Endometrial microvascular endothelial cells (primary cell): ENCODE measurements at regions not wholly inside any gene's neighbourhood (a gene's known extent, or its start where the extent isn't known, plus 50 kb on each side); places are given as distances from the start of the nearest gene placed in this dataset.

Experiments used
- in situ Hi-C: cut with HindIII; loops from 2 replicates; pipeline ENCODE4 v1.10.0; 2017; ENCODE audit warnings: low sequenced_read_pairs, low pct_unique_long_range_greater_than_20kb; ENCODE audit errors: inconsistent ontology term

GRCh38 chr13:103762523-103762922, 696.3 kb upstream of the SLC10A2 start:
- in situ Hi-C loops, result no loop called here

DNA sequence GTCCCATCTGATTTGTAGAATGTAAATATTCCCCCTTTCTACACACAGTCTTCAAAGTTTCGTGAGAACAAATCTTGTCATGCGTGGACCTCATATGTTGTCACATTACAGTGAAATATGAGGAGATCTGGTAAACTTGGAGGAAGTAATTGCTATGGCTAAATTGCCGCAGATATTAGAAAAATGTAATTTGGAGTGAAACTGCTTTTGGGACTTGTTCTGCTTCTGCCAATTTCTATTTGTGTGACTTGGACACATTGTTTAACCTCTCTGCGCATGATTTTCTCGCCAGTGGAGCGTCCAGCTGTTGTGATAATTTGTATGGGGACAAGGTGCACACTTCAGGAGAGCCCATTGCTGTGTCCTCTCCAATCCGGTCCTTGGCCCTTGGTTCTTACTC, 693.1 kb upstream of the SLC10A2 start:
- in situ Hi-C loops, result no loop called here

GRCh38 chr13:103758222-103758621, 692.0 kb upstream of the SLC10A2 start:
- in situ Hi-C loops, result no loop called here

DNA sequence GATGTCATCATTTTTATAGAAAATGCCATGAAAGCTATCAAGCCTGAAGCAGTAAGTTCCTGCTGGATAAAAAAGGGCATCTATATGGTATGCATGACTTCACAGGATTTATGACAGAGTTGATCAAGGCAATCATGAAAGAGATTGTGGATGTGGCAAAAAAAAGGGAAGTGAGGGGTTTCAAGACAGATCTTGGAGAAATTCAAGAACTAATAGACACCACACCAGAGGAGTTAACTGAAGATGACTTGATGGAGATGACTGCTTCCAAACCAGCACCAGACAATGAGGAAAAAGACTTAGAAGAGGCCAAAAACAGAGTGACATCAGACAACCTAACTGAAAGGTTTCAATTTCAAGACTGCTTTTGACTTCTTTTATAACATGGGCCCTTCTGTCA, 691.1 kb upstream of the SLC10A2 start:
- in situ Hi-C loops, result no loop called here

- in situ Hi-C loops, result no loop called here
Observed at GRCh38 chr13:103754783-103755182, 688.6 kb upstream of the SLC10A2 start.

DNA sequence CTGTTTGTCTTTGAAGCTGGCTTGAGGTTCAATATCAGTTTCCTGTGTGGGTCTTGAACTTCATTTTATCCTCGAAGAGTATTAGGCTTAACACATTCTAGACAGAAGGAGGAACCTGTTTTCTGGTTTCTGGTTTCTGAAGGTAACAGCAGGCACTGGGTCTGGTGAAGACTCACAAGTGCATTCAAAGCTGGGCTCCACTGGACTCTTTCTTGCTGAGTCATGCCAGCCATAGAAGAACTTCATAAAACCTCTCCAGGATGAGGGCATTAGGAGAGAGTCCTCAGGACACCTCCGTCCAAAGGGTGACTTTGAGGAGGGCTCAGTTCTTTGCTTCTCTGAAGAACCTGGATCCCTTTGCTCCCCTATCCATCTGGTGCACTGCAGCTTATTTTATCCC, 668.6 kb upstream of the SLC10A2 start:
- in situ Hi-C loops, result no loop called here

DNA sequence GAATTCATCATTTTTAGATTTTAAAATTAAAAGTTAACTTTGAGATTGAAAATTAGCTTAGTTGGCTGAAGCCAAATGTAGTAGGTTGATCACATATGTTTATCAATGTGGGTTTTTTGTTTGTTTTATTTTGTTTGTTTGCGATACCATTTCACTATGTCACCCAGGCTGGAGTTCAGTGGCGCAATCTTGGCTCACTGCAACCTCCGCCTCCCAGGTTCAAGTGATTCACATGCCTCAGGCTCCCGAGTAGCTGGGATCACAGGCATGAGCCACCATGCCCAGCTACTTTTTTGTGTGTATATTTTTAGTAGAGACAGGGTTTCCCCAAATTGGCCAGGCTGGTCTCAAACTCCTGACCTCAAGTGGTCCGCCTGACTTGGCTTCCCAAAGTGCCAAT, 665.7 kb upstream of the SLC10A2 start:
- in situ Hi-C loops, result no loop called here

GRCh38 chr13:103730407-103730806, 664.2 kb upstream of the SLC10A2 start:
- in situ Hi-C loops, result no loop called here

- in situ Hi-C loops, result no loop called here
Observed at GRCh38 chr13:103726808-103727207, 660.6 kb upstream of the SLC10A2 start.

DNA sequence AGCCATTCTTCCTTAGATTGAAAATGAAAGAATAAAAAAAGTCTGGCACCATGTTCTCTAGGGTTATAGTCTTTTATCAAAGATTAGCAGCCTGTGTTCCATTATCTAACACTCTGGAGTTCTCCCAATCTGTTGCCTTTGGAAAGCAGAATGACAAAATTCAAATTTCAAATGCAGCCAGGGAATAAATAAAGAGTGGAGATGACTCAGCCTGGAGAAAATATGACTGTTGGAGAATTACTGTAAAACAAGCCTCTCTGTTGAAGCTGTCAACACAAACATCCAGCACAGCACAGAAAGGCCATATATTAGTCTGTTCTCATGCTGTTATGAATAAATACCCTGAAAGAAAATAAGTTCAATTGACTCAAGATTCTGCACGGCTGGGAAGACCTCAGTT, 650.5 kb upstream of the SLC10A2 start:
- in situ Hi-C loops, result no loop called here

DNA sequence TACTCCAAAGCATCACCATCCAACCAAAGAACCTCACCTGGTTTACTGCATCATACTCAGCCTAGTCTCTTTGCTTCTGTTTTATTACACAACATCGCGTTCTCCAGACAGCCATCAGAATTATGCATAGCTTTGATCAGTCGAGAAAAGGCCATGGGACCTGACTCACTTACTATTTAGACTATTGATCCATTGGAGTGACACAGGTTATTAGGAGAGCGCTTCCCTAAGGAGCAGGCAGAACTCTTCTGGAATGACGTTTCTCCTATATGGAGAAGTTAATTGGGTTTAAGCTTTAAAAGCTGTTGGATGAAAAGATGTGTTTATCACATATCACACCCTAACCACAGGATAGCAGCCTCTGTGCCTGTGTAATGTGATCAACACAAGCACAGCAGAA, 649.1 kb upstream of the SLC10A2 start:
- in situ Hi-C loops, result no loop called here

DNA sequence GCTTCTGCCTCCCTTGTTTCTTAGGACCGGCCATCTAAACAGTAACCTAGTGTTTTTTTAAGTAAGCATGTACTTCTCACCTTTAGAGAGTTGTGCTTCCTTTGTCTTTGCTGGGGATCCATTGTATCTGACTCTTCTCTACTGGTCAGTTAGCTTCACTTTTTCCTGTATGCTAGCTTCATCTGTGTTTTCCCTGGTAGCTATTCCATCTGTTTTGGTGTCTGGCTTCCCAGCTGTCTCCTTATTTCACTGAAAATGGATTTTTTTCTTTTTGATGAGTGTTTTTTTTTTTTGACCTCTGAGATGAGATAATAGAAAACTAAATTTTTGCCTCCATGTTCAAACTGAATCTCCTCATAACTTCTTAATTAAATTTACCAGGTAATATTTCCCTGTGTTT, 637.0 kb upstream of the SLC10A2 start:
- in situ Hi-C loops, result no loop called here

GRCh38 chr13:103698000-103698399, 631.8 kb upstream of the SLC10A2 start:
- in situ Hi-C loops, result no loop called here

DNA sequence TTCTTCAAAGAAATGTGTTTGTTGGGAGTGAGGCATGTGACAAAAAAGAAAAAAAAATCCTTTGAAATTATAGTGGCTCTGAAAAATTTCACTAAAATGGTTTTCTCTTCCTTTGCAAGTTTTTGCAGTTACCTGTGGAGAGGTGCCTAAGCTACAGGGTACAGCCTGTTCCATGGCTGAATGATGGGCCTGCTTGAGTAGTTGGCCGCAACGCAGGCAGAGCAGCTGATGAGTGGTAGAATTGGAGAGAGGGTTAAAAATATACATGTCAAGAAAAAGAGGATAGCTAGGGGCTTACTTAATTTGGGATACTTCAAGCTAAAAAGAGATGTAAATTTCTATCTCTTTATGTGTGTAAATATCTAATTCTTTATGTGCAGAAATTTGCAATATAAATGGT, 629.1 kb upstream of the SLC10A2 start:
- in situ Hi-C loops, result no loop called here

- in situ Hi-C loops, result no loop called here
Observed at GRCh38 chr13:103694471-103694870, 628.3 kb upstream of the SLC10A2 start.

DNA sequence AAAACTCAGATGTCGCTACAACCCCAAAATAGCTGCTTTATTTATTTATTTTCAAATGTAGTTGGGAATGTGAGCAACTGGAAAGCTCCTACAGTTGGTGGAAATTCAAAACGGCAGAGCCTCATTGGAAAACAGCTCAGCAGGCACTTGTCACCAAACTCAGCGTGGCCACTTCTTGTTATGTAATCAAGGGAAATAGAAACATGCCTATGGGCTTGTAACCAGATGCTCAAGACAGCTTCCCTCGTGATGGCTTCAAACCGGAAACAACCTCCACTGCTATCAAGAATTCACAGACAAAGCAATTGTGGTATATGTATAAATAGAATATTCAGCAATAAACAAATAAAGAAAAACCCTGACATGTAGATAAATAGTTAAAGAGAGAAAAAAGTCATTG, 627.8 kb upstream of the SLC10A2 start:
- in situ Hi-C loops, result no loop called here

DNA sequence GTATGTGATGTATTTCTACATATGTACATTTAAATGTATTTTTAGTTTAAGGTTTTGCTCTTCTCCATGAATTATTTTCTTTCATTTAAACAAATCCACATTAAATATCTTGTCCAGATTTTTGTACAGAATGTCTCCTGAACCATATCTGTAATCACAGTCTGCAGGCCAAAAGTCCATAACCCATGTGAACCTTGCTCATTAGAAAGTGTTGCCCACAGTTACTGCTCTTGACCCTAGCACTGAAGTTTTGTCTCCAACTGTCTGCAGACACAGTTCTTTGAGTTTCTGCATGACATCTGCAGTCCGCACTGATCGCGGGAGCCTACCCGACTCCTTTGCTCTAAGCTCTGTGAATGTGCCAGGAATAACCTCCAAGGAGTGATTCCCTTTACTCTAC, 626.2 kb upstream of the SLC10A2 start:
- in situ Hi-C loops, result no loop called here

DNA sequence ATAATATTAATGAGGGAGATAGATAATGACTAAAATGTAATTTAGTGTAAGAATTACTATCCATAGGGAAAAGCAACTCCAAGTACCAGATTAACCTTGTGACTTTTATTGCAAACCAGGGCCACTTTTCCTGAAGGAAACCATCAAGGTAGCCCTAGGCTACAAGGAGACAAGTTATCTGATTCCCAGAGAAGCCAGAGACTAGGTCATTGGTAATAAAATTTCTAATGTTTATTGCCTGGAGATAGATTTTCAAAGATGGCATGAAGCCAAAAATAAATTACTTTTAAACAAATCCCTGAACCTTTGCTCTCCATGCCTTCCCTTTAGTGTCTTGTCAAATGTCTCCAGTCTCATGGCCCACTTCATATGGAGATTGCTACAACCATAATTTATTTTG, 610.1 kb upstream of the SLC10A2 start:
- in situ Hi-C loops, result no loop called here

DNA sequence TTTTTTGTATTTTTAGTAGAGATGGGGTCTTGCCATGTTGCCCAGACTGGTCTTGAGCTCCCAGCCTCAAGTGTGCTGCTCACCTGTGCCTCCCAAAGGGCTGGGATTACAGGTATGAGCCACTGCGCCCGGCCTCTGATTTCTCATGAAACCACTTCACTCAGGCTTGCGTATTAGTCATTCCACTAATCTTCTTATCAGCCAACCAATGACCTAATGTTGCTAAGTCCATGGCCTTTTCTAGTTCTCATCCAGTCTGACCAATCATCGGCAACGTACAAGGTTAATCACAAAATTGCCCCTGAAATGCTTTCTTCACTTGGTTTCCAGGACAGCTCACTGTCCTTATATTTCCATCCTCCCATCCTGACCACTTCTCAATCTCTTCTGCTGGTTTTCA, 605.3 kb upstream of the SLC10A2 start:
- in situ Hi-C loops, result no loop called here

- in situ Hi-C loops, result no loop called here
Observed at GRCh38 chr13:103663996-103664395, 597.8 kb upstream of the SLC10A2 start.

DNA sequence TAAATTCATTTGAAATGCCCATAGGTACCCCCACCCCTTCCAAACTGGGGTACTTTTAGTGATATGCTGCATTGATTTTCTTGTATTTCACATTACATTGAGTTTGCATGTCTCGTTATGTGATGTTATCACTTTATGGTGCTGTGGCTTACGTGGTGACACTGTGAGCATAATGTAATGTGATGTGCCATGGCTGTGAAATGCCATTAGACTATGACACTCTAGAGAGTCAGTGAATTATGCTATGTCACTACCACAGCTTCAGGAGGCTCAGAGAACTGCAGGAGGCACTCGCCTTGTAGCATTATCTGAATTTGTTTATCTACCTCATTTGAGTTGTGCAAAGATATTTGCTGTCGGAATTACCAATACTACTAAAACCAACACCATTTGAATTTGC, 590.1 kb upstream of the SLC10A2 start:
- in situ Hi-C loops, result no loop called here

DNA sequence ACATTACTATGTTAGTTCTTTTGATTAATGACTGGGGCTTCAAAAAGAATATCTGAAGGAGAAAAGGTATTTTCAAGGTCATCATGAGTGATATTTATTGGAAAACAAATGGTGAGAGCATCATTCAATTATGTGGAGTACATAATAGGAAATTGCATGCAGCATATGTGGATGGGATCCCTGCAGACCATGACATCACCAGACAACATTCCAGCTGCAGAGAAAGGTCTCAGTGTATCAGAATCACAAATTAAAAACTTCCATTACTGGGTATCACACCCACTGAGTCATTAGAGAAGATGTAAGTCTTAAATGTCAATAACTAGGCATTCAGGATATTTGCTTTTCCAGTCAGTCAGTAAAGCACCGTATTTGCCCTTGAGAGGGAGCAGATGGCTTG, 574.4 kb upstream of the SLC10A2 start:
- in situ Hi-C loops, result no loop called here
